ENCODE measurements at regions not wholly inside any gene's neighbourhood (a gene's known extent, or its start where the extent isn't known, plus 50 kb on each side); places are given as distances from the start of the nearest gene placed in this dataset.

GRCh38 chrX:57752866-57753265, 72.8 kb upstream of the NLRP2B start:
- H3K4me3 ChIP-seq (ENCODE audit: low read depth in 2 of 2, low read length in 2 of 2) = no peak overlapping the region
- H3K27ac ChIP-seq (ENCODE audit: low read length) = no peak overlapping the region
- intact Hi-C loops (cut with micrococcal nuclease; ENCODE audit: unreplicated experiment) (no loop called here), in situ Hi-C loops (cut with HindIII; ENCODE audit: low pct_unique_long_range_greater_than_20kb, low sequenced_read_pairs) (no loop called here)
- H3K4me1 ChIP-seq (ENCODE audit: control insufficient read depth, insufficient read depth, low read length) = no peaks in the 10 kb centered on the region
- POLR2A ChIA-PET = no interaction called here
- no peaks in the 10 kb centered on the region for H3K9me3 ChIP-seq (ENCODE audit: control insufficient read depth, insufficient read depth, low read depth, low read length)
- BruUV-seq (replicated peaks) = no TSS peak
- no peaks in the 10 kb centered on the region for H3K27me3 ChIP-seq (ENCODE audit: control insufficient read depth, insufficient read depth, low read length)
- no peaks in the 10 kb centered on the region for H3K36me3 ChIP-seq (ENCODE audit: control insufficient read depth, insufficient read depth, low read length)
- DNase-seq (ENCODE audit: low read depth, low spot score) = no peak
- ATAC-seq = no peak
- no peak for TF ChIP-seq TCF7L2 (IDR thresholded peaks at IDR 0.05; ENCODE audit: low read depth, low read length)
- no peak for TF ChIP-seq POLR2AphosphoS5 (IDR thresholded peaks at IDR 0.05; ENCODE audit: low read depth, low read length)
- no peak for TF ChIP-seq CTCF (IDR thresholded peaks at IDR 0.05)
- TF ChIP-seq SIN3A (IDR thresholded peaks at IDR 0.05; ENCODE audit: borderline replicate concordance, insufficient read depth, low read depth, low read length) = no peak
- TF ChIP-seq REST (IDR thresholded peaks at IDR 0.05; ENCODE audit: insufficient read depth in 1 of 2, low read depth in 2 of 2, low read length in 1 of 2) = no peak
- CTCF ChIA-PET = no interaction called here

GRCh38 chrX:57741107-57741506, 61.0 kb upstream of the NLRP2B start:
- no peak for TF ChIP-seq SIN3A (IDR thresholded peaks at IDR 0.05; ENCODE audit: borderline replicate concordance, insufficient read depth, low read depth, low read length)
- TF ChIP-seq REST (IDR thresholded peaks at IDR 0.05; ENCODE audit: insufficient read depth in 1 of 2, low read depth in 2 of 2, low read length in 1 of 2) = no peak
- no peak for TF ChIP-seq TCF7L2 (IDR thresholded peaks at IDR 0.05; ENCODE audit: low read depth, low read length)
- TF ChIP-seq CTCF (IDR thresholded peaks at IDR 0.05) = no peak
- TF ChIP-seq POLR2AphosphoS5 (IDR thresholded peaks at IDR 0.05; ENCODE audit: low read depth, low read length) = no peak
- H3K4me3 ChIP-seq (ENCODE audit: low read depth in 2 of 2, low read length in 2 of 2) = no peak overlapping the region
- intact Hi-C loops (cut with micrococcal nuclease; ENCODE audit: unreplicated experiment) (no loop called here), in situ Hi-C loops (cut with HindIII; ENCODE audit: low pct_unique_long_range_greater_than_20kb, low sequenced_read_pairs) (no loop called here)
- H3K9me3 ChIP-seq (ENCODE audit: control insufficient read depth, insufficient read depth, low read depth, low read length) = no peaks in the 10 kb centered on the region
- no TSS peak for BruUV-seq (replicated peaks)
- H3K4me1 ChIP-seq (ENCODE audit: control insufficient read depth, insufficient read depth, low read length) = no peaks in the 10 kb centered on the region
- ATAC-seq (no peak), DNase-seq (ENCODE audit: low read depth, low spot score) (no peak)
- H3K36me3 ChIP-seq (ENCODE audit: control insufficient read depth, insufficient read depth, low read length) = no peaks in the 10 kb centered on the region; the same call in 1 of the 2 replicates
- no peaks in the 10 kb centered on the region for H3K27me3 ChIP-seq (ENCODE audit: control insufficient read depth, insufficient read depth, low read length)
- POLR2A ChIA-PET = no interaction called here
- H3K27ac ChIP-seq (ENCODE audit: low read length) = no peak overlapping the region
- CTCF ChIA-PET = no interaction called here

Data from Panc1 (cell line).